ENCODE measurements at regions not wholly inside any gene's neighbourhood (a gene's known extent, or its start where the extent isn't known, plus 50 kb on each side); places are given as distances from the start of the nearest gene placed in this dataset.

- no peak for DNase-seq (ENCODE audit: extremely low read depth, insufficient read length)
- H3K4me3 ChIP-seq (replicated peaks; ENCODE audit: low read depth, low read length): no peak overlapping the region
- no peaks in the 10 kb centered on the region for H3K36me3 ChIP-seq (ENCODE audit: control insufficient read depth, insufficient read depth, low read length)
- TF ChIP-seq, protein P1, sequence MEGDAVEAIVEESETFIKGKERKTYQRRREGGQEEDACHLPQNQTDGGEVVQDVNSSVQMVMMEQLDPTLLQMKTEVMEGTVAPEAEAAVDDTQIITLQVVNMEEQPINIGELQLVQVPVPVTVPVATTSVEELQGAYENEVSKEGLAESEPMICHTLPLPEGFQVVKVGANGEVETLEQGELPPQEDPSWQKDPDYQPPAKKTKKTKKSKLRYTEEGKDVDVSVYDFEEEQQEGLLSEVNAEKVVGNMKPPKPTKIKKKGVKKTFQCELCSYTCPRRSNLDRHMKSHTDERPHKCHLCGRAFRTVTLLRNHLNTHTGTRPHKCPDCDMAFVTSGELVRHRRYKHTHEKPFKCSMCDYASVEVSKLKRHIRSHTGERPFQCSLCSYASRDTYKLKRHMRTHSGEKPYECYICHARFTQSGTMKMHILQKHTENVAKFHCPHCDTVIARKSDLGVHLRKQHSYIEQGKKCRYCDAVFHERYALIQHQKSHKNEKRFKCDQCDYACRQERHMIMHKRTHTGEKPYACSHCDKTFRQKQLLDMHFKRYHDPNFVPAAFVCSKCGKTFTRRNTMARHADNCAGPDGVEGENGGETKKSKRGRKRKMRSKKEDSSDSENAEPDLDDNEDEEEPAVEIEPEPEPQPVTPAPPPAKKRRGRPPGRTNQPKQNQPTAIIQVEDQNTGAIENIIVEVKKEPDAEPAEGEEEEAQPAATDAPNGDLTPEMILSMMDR (IDR thresholded peaks at IDR 0.05; ENCODE audit: insufficient read depth, low read length, poor library complexity, severe bottlenecking): no peak
- H3K27me3 ChIP-seq (replicated peaks; ENCODE audit: control insufficient read depth, insufficient read depth, low read length): no peaks in the 10 kb centered on the region
These were observed 257.0 kb downstream of the SIPA1L2 start for GRCh38 chr1:232372841-232373440.

GRCh38 chr1:232372431-232372830 is 257.5 kb downstream of the SIPA1L2 start:
- no peaks in the 10 kb centered on the region for H3K27me3 ChIP-seq (replicated peaks; ENCODE audit: control insufficient read depth, insufficient read depth, low read length)
- no peaks in the 10 kb centered on the region for H3K36me3 ChIP-seq (ENCODE audit: control insufficient read depth, insufficient read depth, low read length)
- TF ChIP-seq, protein P1 (IDR thresholded peaks at IDR 0.05; ENCODE audit: insufficient read depth, low read length, poor library complexity, severe bottlenecking): no peak
- no peak for DNase-seq (ENCODE audit: extremely low read depth, insufficient read length)
- no peak overlapping the region for H3K4me3 ChIP-seq (replicated peaks; ENCODE audit: low read depth, low read length)

GRCh38 chr1:232369451-232370296 is 260.3 kb downstream of the SIPA1L2 start:
- Histone ChIP-seq H3K4me3 (replicated peaks; ENCODE audit: low read depth, low read length) (no peak overlapping the region), H3K27me3 (replicated peaks; ENCODE audit: control insufficient read depth, insufficient read depth, low read length) (no peaks in the 10 kb centered on the region), H3K36me3 (ENCODE audit: control insufficient read depth, insufficient read depth, low read length) (no peaks in the 10 kb centered on the region)
- DNase-seq (ENCODE audit: extremely low read depth, insufficient read length): no peak
- TF ChIP-seq, protein P1 (IDR thresholded peaks at IDR 0.05; ENCODE audit: insufficient read depth, low read length, poor library complexity, severe bottlenecking): no peak

GRCh38 chr1:232368821-232369321 is 261.1 kb downstream of the SIPA1L2 start:
- Histone ChIP-seq H3K36me3 (ENCODE audit: control insufficient read depth, insufficient read depth, low read length) (no peaks in the 10 kb centered on the region), H3K4me3 (replicated peaks; ENCODE audit: low read depth, low read length) (no peak overlapping the region), H3K27me3 (replicated peaks; ENCODE audit: control insufficient read depth, insufficient read depth, low read length) (no peaks in the 10 kb centered on the region)
- TF ChIP-seq, protein P1 (IDR thresholded peaks at IDR 0.05; ENCODE audit: insufficient read depth, low read length, poor library complexity, severe bottlenecking): no peak
- no peak for DNase-seq (ENCODE audit: extremely low read depth, insufficient read length)

DNA sequence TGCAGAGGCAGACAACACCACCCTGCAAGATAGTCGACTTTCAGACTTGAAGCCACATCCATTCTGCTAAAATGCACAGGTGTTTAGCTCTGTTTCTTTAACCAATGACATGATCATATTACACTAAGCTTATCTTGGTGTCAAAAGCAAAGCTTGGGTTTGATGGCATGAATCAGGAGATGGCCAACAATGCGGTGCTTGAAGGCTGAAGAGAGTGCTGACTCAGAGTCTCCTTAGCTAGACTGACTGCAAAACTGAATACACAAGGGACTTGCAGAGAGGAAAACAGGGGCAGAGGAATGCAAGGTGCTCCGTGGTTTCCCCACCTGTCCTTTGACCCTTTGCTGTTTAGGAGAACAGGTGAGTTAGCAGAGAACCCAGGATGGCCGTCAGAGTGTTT is 262.6 kb downstream of the SIPA1L2 start:
- Histone ChIP-seq H3K4me3 (replicated peaks; ENCODE audit: low read depth, low read length) (no peak overlapping the region), H3K36me3 (ENCODE audit: control insufficient read depth, insufficient read depth, low read length) (no peaks in the 10 kb centered on the region), H3K27me3 (replicated peaks; ENCODE audit: control insufficient read depth, insufficient read depth, low read length) (no peaks in the 10 kb centered on the region)
- TF ChIP-seq, protein P1 (IDR thresholded peaks at IDR 0.05; ENCODE audit: insufficient read depth, low read length, poor library complexity, severe bottlenecking): no peak
- DNase-seq (ENCODE audit: extremely low read depth, insufficient read length): no peak

Data from GM06990 (cell line).